ENCODE measurements at regions not wholly inside any gene's neighbourhood (a gene's known extent, or its start where the extent isn't known, plus 50 kb on each side); places are given as distances from the start of the nearest gene placed in this dataset.

DNA sequence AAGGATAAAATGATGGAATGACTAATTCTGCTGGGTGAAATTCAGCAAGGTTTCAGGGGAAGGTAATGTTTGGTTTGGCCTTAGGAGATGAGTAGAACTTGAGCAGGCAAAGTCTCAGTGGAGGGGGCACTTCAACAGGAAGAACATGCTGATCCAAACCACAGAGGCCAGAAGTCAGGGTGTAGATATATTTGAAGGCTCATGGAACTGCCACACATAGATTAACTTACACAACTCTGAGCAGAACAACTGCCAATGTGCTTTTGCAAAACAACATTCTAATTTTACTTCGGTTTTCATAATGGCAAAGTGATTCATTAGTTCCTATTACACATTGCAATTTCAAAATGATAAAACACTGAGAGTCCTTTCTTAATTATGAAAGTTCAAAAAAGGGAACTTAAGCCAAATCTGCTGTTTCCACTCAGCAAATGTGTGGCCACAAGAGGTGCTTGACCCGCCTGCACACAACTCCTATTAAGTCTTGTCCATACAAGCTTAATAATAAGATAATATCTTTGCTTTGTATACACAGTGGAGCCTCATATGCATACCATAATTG lies 284.8 kb downstream of the MREG start:
- Histone ChIP-seq H3K4me3 (ENCODE audit: low read length in 3 of 3) (no peak overlapping the region), H3K9ac (ENCODE audit: low read length in 3 of 3) (no peak overlapping the region), H3K27me3 (ENCODE audit: control insufficient read depth, insufficient read depth, low read length) (no peaks in the 10 kb centered on the region), H3K36me3 (ENCODE audit: control insufficient read depth in 2 of 3, insufficient read depth in 3 of 3, low read length in 3 of 3) (no peaks in the 10 kb centered on the region), H3K9me3 (ENCODE audit: control insufficient read depth in 2 of 3, insufficient read depth in 1 of 3, low read length in 3 of 3) (no peaks in the 10 kb centered on the region), H3K4me1 (ENCODE audit: control insufficient read depth in 2 of 3, insufficient read depth in 2 of 3, low read depth in 1 of 3, low read length in 3 of 3) (no peaks in the 10 kb centered on the region), H3K27ac (ENCODE audit: low read depth in 2 of 2, low read length in 2 of 2) (no peak overlapping the region)
- intact Hi-C loops (cut with DNase I): no loop called here
- DNase-seq: no peak
- TF ChIP-seq, protein P1, sequence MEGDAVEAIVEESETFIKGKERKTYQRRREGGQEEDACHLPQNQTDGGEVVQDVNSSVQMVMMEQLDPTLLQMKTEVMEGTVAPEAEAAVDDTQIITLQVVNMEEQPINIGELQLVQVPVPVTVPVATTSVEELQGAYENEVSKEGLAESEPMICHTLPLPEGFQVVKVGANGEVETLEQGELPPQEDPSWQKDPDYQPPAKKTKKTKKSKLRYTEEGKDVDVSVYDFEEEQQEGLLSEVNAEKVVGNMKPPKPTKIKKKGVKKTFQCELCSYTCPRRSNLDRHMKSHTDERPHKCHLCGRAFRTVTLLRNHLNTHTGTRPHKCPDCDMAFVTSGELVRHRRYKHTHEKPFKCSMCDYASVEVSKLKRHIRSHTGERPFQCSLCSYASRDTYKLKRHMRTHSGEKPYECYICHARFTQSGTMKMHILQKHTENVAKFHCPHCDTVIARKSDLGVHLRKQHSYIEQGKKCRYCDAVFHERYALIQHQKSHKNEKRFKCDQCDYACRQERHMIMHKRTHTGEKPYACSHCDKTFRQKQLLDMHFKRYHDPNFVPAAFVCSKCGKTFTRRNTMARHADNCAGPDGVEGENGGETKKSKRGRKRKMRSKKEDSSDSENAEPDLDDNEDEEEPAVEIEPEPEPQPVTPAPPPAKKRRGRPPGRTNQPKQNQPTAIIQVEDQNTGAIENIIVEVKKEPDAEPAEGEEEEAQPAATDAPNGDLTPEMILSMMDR (IDR thresholded peaks at IDR 0.05; ENCODE audit: borderline replicate concordance, extremely low read depth, insufficient read depth): no peak
- no peak for FAIRE-seq

DNA sequence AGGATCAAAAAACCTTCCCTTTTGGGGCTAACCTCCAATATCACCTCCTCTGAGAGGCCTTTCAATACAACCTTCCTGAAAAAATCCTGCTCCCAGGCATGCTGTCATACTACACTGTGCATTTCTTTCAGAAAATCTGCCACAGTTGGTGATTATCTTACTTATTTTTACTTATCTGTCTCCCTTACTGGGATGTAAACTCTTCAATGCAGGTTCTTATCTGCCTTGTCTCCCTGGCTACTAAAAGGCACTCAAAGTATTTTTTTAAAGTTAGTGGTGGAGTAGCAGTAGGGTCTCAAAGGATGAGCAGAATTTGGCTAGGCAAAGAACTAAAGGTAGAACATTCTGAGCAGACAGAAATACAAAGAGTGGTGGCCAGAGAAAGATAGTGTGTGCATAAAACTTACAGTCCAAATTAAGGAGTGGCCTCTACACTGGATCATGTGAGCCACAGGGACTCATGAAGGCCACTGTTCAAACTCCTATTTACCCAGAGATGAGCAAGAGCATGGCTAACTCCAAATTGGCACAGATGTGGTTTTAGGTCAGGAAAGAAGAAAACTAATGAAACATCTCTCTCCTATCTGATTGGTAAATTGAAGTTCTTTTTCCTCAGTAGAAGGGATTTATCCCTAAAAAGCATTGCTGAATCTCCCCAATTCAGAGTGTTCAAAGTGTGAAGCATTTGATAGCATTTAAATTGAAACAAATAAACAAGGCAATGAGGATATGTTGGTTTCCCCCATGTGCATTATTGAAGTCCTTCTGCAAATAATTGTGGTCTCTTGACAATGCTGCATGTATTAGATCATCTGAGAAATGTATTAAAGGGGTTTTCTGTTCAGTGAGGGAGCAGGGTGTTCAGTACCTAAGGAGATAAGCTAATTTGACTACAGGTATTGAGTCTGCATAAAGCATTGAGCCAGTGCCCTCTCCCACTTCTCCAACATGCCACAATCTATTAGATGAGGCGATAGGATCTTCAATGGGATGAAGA lies 285.5 kb downstream of the MREG start:
- no peaks in the 10 kb centered on the region for H3K4me1 ChIP-seq (ENCODE audit: control insufficient read depth in 2 of 3, insufficient read depth in 2 of 3, low read depth in 1 of 3, low read length in 3 of 3)
- no peak for FAIRE-seq
- DNase-seq: no peak
- no peaks in the 10 kb centered on the region for H3K36me3 ChIP-seq (ENCODE audit: control insufficient read depth in 2 of 3, insufficient read depth in 3 of 3, low read length in 3 of 3)
- intact Hi-C loops (cut with DNase I): no loop called here
- no peak overlapping the region for H3K27ac ChIP-seq (ENCODE audit: low read depth in 2 of 2, low read length in 2 of 2)
- no peak overlapping the region for H3K9ac ChIP-seq (ENCODE audit: low read length in 3 of 3)
- TF ChIP-seq, protein P1 (IDR thresholded peaks at IDR 0.05; ENCODE audit: borderline replicate concordance, extremely low read depth, insufficient read depth): no peak
- H3K27me3 ChIP-seq (ENCODE audit: control insufficient read depth, insufficient read depth, low read length): no peaks in the 10 kb centered on the region
- H3K9me3 ChIP-seq (ENCODE audit: control insufficient read depth in 2 of 3, insufficient read depth in 1 of 3, low read length in 3 of 3): no peaks in the 10 kb centered on the region
- H3K4me3 ChIP-seq (ENCODE audit: low read length in 3 of 3): no peak overlapping the region

DNA sequence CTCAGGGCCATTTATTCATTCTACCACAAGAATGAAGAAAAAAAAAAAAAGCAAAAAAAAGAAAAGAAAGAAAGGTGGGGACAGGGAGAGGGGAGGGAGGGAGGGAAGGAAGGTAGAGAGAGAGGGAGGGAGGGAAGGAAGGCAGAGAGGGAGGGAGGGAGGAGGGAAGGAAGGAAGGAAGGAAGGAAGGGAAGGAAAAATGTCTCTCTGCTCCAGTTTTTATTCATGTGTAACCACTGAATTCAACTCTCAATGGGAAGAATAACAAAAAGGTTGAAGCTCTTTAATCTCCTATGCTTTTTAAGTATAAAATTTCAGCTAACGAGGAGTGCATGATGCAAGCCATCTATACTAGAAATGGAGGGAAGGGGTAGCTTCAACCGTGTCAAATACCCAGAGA lies 287.3 kb downstream of the MREG start:
- Histone ChIP-seq H3K27ac (ENCODE audit: low read depth in 2 of 2, low read length in 2 of 2) (no peak overlapping the region), H3K36me3 (ENCODE audit: control insufficient read depth in 2 of 3, insufficient read depth in 3 of 3, low read length in 3 of 3) (no peaks in the 10 kb centered on the region), H3K4me1 (ENCODE audit: control insufficient read depth in 2 of 3, insufficient read depth in 2 of 3, low read depth in 1 of 3, low read length in 3 of 3) (no peaks in the 10 kb centered on the region), H3K9ac (ENCODE audit: low read length in 3 of 3) (no peak overlapping the region), H3K9me3 (ENCODE audit: control insufficient read depth in 2 of 3, insufficient read depth in 1 of 3, low read length in 3 of 3) (no peaks in the 10 kb centered on the region), H3K27me3 (ENCODE audit: control insufficient read depth, insufficient read depth, low read length) (no peaks in the 10 kb centered on the region), H3K4me3 (ENCODE audit: low read length in 3 of 3) (no peak overlapping the region)
- DNase-seq (no peak), FAIRE-seq (no peak)
- TF ChIP-seq, protein P1 (IDR thresholded peaks at IDR 0.05; ENCODE audit: borderline replicate concordance, extremely low read depth, insufficient read depth): no peak
- intact Hi-C loops (cut with DNase I): no loop called here
